ENCODE measurements at regions not wholly inside any gene's neighbourhood (a gene's known extent, or its start where the extent isn't known, plus 50 kb on each side); places are given as distances from the start of the nearest gene placed in this dataset.
"Not testable (repeated sequence)": the region's sequence is repeated elsewhere in the genome, so short reads cannot be mapped to it uniquely, and the experiment has no call there.

DNA sequence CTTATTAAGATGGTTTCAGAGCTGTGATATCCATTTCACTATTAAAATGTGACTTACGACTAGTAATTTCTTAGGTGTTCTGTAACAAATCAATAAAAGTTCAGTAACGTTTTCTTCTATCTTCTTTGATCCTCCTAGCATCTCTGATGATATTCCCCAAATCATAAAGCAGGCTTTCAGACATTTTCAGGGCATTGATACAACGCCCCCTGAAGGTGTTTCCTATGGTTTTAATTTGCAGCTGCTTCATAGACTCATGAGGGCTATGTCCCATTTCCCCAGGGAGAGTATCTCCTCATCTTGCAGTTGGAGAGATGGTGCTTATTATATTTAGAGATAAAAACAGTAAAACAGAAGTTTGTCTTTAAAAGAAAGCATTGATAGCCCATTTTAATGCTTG lies 246.8 kb upstream of the CNTN3 start:
- Histone ChIP-seq H3K4me3 (ENCODE audit: low read depth, low read length) (no peak overlapping the region), H3K27ac (ENCODE audit: low read depth) (no peak overlapping the region), H3K4me1 (ENCODE audit: insufficient read depth) (no peaks in the 10 kb centered on the region), H3K36me3 (ENCODE audit: insufficient read depth) (no peaks in the 10 kb centered on the region)
- 72% methylated on average over 3 of the region's 3 CpGs for WGBS
- DNase-seq (ENCODE audit: extremely low spot score): no peak

DNA sequence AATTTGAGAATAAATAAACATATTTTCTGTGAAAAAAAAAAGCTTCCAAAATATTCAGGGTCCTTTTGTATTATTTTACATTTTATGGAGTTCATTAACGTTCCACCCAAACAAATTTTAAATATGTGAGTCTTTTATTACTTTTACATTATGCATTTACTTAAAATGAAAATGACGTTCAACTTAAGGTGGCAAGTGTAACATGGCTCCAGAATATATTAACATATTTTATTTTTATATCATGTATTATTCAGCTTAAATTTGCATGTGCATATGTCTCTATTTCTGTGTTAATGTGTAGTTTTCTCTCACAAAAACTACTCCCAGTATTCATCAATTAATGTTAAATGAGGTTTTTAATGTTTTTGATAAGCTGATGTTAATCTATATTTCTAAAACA lies 243.6 kb upstream of the CNTN3 start:
- DNase-seq (ENCODE audit: extremely low spot score): no peak
- H3K36me3 ChIP-seq (ENCODE audit: insufficient read depth): no peaks in the 10 kb centered on the region
- H3K4me1 ChIP-seq (ENCODE audit: insufficient read depth): no peaks in the 10 kb centered on the region
- H3K27ac ChIP-seq (ENCODE audit: low read depth): no peak overlapping the region
- WGBS: 83% methylated on average over 2 of the region's 2 CpGs
- no peak overlapping the region for H3K4me3 ChIP-seq (ENCODE audit: low read depth, low read length)

DNA sequence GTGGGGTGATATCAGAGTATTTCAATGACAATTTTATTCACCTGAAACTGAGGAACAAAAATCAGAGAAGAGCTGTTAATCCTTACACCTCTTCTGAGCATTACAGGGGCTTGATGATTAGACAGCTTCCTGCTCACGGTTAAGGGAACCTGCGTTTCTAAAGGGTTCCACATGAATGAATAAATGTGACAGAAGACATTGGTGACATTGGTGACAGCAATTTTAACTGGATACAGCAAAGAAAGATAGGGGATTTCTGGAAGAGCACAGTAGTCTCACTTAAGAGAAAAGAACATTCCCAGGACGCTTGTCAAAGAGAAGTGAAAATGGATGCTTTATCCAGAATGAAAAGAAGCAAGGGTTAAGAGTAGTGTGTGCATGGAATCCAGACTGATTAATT lies 235.9 kb upstream of the CNTN3 start:
- no peaks in the 10 kb centered on the region for H3K36me3 ChIP-seq (ENCODE audit: insufficient read depth)
- no peaks in the 10 kb centered on the region for H3K4me1 ChIP-seq (ENCODE audit: insufficient read depth)
- no peak for DNase-seq (ENCODE audit: extremely low spot score)
- H3K4me3 ChIP-seq (ENCODE audit: low read depth, low read length): no peak overlapping the region
- H3K27ac ChIP-seq (ENCODE audit: low read depth): no peak overlapping the region
- WGBS: 81% methylated on average over 3 of the region's 3 CpGs

DNA sequence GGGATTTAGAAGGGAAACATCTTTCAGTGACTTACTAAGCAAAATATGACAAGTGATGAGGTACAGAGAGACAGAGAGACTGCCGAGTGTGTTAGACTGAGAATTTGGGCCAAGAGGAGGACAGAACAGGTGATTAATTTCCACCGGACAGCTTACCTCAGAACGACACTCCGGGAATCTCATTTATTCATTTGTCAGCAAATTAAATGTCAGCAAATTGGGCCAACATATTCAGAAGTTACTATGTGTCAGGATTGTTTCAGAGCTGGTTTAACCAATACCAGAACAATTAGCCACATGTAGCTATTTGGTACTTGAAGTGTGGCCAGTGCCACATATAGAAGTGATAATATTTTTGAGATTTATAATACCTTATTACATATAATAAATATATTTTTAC lies 232.6 kb upstream of the CNTN3 start:
- H3K36me3 ChIP-seq (ENCODE audit: insufficient read depth): no peaks in the 10 kb centered on the region
- H3K4me3 ChIP-seq (ENCODE audit: low read depth, low read length): no peak overlapping the region
- WGBS: 57% methylated on average over 4 of the region's 4 CpGs
- no peaks in the 10 kb centered on the region for H3K4me1 ChIP-seq (ENCODE audit: insufficient read depth)
- no peak overlapping the region for H3K27ac ChIP-seq (ENCODE audit: low read depth)
- no peak for DNase-seq (ENCODE audit: extremely low spot score)

DNA sequence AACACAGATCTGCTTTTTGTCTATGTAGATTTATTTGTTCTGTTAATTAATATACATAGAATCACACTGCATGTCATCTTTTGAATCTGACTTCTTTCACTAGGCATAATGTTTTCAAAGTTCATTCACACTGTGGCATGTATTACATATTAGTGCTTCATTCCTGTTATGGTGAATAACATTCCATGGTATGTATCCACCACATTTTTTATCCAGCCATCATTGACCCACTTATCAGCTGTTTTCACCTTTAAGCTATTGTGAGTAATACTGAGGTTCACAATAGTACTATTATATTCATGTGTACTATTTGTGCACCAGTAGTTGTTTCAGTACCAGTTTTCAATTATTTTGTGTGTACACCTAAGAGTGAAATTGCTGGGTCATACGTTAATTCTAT lies 230.6 kb upstream of the CNTN3 start:
- DNase-seq (ENCODE audit: extremely low spot score): no peak
- WGBS: 78% methylated on average over 1 of the region's 1 CpG
- H3K27ac ChIP-seq (ENCODE audit: low read depth): no peak overlapping the region
- no peak overlapping the region for H3K4me3 ChIP-seq (ENCODE audit: low read depth, low read length)
- H3K4me1 ChIP-seq (ENCODE audit: insufficient read depth): no peaks in the 10 kb centered on the region
- no peaks in the 10 kb centered on the region for H3K36me3 ChIP-seq (ENCODE audit: insufficient read depth)

DNA sequence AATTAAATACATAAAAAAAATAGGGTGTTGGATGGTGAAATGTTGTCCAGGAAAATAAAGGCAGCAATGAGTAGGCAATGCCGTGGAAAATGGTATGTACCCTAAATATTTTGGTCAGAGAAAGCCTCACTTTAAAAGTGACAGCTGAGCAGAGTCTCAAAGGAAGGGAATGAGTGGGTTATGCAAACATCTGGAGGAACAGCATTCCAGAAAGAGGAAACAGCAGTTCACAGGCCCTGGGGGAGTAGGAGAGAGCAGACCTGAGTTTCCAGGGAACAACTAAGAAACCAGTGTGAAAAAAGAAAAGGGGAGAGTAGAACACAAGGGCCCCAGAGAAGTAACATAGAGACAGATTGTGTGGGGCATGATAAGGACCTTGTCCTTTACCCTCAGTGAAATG lies 230.0 kb upstream of the CNTN3 start:
- Histone ChIP-seq H3K27ac (ENCODE audit: low read depth) (no peak overlapping the region), H3K36me3 (ENCODE audit: insufficient read depth) (no peaks in the 10 kb centered on the region), H3K4me3 (ENCODE audit: low read depth, low read length) (no peak overlapping the region), H3K4me1 (ENCODE audit: insufficient read depth) (no peaks in the 10 kb centered on the region)
- 71% methylated on average over 1 of the region's 1 CpG for WGBS
- no peak for DNase-seq (ENCODE audit: extremely low spot score)

DNA sequence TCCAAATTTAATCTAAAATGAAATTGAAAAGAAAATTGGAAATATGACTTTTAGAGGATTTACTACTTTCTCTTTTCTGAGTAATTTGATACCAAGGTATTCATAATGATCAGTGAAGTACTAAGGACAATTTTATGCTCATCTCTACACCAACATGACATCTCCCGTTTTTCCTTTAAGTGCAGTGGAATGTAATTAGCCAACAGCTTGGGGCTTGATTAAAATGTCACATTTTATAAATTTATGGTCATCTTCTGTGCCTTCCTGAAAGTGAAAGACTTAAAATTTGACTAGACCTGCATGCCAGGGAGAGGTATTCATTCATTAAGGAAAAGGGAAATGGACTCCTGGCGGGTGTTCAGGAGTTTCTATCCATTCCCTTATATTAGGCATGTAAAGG lies 228.2 kb upstream of the CNTN3 start:
- H3K36me3 ChIP-seq (ENCODE audit: insufficient read depth): no peaks in the 10 kb centered on the region
- WGBS: 45% methylated on average over 2 of the region's 2 CpGs
- no peak overlapping the region for H3K27ac ChIP-seq (ENCODE audit: low read depth)
- DNase-seq (ENCODE audit: extremely low spot score): no peak
- no peak overlapping the region for H3K4me3 ChIP-seq (ENCODE audit: low read depth, low read length)
- no peaks in the 10 kb centered on the region for H3K4me1 ChIP-seq (ENCODE audit: insufficient read depth)

DNA sequence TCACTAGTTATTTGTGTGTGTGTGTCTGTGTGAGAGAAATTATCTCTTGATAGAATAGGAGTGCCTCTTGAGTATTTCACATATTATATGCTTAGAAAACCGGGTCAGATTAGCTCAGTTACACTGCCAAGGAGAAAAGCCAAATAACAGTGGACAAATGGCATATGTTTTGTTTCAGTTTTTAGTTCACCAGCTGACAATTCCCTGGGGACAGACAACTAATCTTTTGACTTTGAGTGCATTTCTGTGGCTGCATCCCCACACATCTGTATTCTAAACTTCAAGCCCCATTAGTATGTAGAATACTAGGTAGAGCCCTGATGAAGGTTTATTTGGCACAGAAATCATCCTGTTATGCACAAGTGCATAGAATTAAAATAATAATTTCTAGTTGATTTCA lies 227.7 kb upstream of the CNTN3 start:
- H3K4me1 ChIP-seq (ENCODE audit: insufficient read depth): no peaks in the 10 kb centered on the region
- no peak overlapping the region for H3K4me3 ChIP-seq (ENCODE audit: low read depth, low read length)
- H3K27ac ChIP-seq (ENCODE audit: low read depth): no peak overlapping the region
- no peaks in the 10 kb centered on the region for H3K36me3 ChIP-seq (ENCODE audit: insufficient read depth)
- no peak for DNase-seq (ENCODE audit: extremely low spot score)
- WGBS: 30% methylated on average over 1 of the region's 1 CpG

DNA sequence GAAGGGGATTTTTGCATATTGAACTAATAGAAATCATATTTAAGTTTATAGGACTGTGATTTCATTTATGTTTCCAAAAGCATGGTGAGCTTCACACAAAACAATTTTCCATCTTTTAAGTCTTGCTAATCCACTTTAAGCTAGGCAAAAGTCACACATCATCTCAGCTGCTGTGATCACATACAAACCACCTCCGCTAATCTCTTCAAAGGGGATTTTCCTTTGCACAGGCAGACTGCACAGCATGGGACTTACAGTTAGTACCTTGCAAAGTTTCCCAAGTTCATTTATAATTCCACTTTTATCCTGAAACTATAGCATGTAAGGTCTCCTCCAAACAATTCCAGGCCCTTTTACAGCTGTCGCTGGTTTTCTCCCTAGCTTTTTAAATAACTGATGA lies 225.1 kb upstream of the CNTN3 start:
- no peaks in the 10 kb centered on the region for H3K36me3 ChIP-seq (ENCODE audit: insufficient read depth)
- no peaks in the 10 kb centered on the region for H3K4me1 ChIP-seq (ENCODE audit: insufficient read depth)
- no peak for DNase-seq (ENCODE audit: extremely low spot score)
- WGBS: 80% methylated on average over 2 of the region's 2 CpGs
- H3K27ac ChIP-seq (ENCODE audit: low read depth): no peak overlapping the region
- no peak overlapping the region for H3K4me3 ChIP-seq (ENCODE audit: low read depth, low read length)

DNA sequence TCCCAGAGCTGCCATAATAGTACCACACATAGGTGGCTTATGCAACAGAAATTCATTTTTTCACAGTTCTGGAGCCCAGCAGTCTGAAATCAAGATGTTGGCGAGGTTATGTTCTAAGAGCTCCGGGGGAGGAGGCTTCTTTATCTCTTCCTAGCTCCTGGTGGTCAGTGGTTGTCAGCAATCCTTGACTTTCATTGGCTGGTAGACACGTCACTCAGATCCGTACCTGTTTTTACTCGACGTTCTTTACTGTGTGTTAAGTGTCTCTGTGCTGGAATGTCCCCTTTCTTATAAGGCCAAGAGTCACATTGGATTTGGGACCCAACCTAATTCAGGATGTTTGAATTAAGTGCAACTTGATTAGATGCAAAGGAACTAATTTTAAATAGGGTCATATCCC lies 218.5 kb upstream of the CNTN3 start:
- DNase-seq (ENCODE audit: extremely low spot score): no peak
- Histone ChIP-seq H3K4me1 (ENCODE audit: insufficient read depth) (no peaks in the 10 kb centered on the region), H3K4me3 (ENCODE audit: low read depth, low read length) (no peak overlapping the region), H3K36me3 (ENCODE audit: insufficient read depth) (no peaks in the 10 kb centered on the region), H3K27ac (ENCODE audit: low read depth) (no peak overlapping the region)
- 75% methylated on average over 6 of the region's 6 CpGs for WGBS

DNA sequence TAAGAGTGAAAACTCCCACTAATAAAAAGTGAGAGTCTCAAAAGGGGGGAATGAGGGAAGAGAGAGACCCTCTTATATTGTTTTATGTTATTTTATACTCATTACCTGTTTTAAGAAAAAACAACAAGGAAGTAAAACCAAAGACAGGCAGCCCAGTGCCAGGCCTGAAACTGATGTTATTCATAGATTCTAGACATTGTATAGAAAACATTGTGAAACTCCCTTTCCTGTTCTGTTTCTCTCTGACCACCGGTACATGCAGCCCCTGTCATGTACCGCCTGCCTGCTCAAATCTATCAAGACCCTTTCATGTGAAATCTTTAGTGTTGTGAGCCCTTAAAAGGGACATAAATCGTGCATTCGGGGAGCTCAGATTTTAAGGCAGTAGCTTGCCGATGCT lies 216.4 kb upstream of the CNTN3 start:
- not testable (repeated sequence) for H3K4me3 ChIP-seq (ENCODE audit: low read depth, low read length); H3K36me3 ChIP-seq (ENCODE audit: insufficient read depth); H3K4me1 ChIP-seq (ENCODE audit: insufficient read depth); DNase-seq (ENCODE audit: extremely low spot score); H3K27ac ChIP-seq (ENCODE audit: low read depth)
- 73% methylated on average over 5 of the region's 5 CpGs for WGBS

DNA sequence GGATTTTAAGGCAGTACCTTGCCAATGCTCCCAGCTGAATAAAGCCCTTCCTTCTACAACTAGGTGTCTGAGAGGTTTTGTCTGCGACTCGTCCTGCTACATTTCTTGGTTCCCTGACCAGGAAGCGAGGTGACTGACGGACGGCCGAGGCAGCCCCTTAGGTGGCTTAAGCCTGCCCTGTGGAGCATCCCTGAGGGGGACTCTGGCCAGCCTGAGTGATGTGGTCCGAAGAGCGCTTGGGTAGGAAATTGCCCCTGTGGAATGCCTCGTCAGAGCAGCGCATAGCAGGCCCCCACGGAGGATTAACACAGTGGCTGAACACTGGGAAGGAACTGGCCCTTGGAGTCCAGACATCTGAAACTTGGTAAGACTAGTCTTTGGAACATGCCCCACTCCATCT lies 210.9 kb upstream of the CNTN3 start:
- WGBS: 92% methylated on average over 11 of the region's 11 CpGs
- not testable (repeated sequence) for H3K4me1 ChIP-seq (ENCODE audit: insufficient read depth); H3K4me3 ChIP-seq (ENCODE audit: low read depth, low read length); H3K36me3 ChIP-seq (ENCODE audit: insufficient read depth); H3K27ac ChIP-seq (ENCODE audit: low read depth); DNase-seq (ENCODE audit: extremely low spot score)

DNA sequence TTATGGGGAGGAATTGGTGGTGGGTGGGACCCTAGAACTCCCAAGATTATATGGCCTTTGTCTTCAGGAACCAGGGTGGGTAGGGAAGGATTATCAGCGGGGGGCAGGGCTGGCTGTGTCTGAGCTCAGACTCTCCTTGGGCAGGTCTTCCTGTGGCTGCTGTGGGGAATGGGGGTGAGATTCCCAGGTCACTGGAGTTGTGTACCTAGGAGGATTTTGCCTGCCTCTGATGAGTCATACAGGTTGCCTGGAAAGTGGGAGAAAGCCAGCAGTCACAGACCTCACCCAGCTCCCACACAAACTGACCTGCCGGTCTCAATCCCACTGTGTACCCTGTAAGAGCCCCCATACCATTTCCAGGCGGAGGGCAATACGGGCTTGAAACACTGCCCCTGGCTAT lies 209.9 kb upstream of the CNTN3 start:
- 71% methylated on average over 4 of the region's 4 CpGs for WGBS
- H3K4me1 ChIP-seq (ENCODE audit: insufficient read depth): no peaks in the 10 kb centered on the region
- no peak overlapping the region for H3K4me3 ChIP-seq (ENCODE audit: low read depth, low read length)
- DNase-seq (ENCODE audit: extremely low spot score): no peak
- no peak overlapping the region for H3K27ac ChIP-seq (ENCODE audit: low read depth)
- H3K36me3 ChIP-seq (ENCODE audit: insufficient read depth): no peaks in the 10 kb centered on the region

DNA sequence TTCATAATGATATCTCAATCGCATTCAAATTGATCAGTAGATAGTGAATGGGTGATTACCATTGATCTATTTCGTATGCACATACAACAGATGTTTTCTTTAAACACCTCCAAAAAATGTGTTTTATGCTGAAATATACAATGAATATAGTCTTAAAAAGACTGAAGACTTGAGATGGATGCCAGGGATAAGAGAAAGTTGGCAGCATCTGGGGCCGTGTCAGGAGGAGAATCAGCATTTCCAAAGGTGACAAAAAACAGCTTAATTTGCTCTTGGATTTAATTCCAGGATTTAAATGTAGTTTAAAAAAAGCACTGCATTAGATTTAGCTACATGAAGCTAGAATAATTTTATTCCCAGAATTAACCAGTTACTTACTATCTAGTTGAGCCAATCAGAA lies 199.7 kb upstream of the CNTN3 start:
- Histone ChIP-seq H3K4me1 (ENCODE audit: insufficient read depth) (no peaks in the 10 kb centered on the region), H3K36me3 (ENCODE audit: insufficient read depth) (no peaks in the 10 kb centered on the region), H3K4me3 (ENCODE audit: low read depth, low read length) (no peak overlapping the region), H3K27ac (ENCODE audit: low read depth) (no peak overlapping the region)
- 82% methylated on average over 3 of the region's 3 CpGs for WGBS
- no peak for DNase-seq (ENCODE audit: extremely low spot score)

DNA sequence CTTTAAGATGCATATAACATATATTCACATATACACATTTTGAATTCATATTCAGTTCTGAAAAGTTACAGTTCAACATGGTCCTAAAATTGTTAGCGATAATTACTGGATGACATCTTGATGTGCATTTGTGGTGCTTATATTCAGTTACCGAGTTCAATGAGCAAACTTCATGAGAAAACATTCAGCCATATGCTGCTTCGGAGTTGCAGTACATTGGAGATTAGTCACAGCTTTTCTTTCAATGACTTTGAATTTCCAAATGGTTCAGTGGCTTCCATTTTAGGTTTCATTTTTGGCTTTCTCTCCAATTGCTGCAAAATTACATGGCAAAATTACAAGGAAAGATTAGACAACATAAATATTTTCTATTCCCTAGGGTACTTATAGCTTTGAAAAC lies 198.3 kb upstream of the CNTN3 start:
- WGBS: 92% methylated on average over 3 of the region's 3 CpGs
- DNase-seq (ENCODE audit: extremely low spot score): no peak
- Histone ChIP-seq H3K27ac (ENCODE audit: low read depth) (no peak overlapping the region), H3K4me3 (ENCODE audit: low read depth, low read length) (no peak overlapping the region), H3K4me1 (ENCODE audit: insufficient read depth) (no peaks in the 10 kb centered on the region), H3K36me3 (ENCODE audit: insufficient read depth) (no peaks in the 10 kb centered on the region)

Measured in urinary bladder (tissue), 3 donors.